HepG2 (cell line): ENCODE measurements at regions not wholly inside any gene's neighbourhood (a gene's known extent, or its start where the extent isn't known, plus 50 kb on each side); places are given as distances from the start of the nearest gene placed in this dataset.

Experiments used
- ATF1 ChIP-seq: IDR thresholded peaks from 2 replicates; pipeline ENCODE4 v1.6.1; 2016; ENCODE audit warnings: mild to moderate bottlenecking, control low read depth
- CBX5 ChIP-seq: sonication (generic); formaldehyde crosslinking; IDR thresholded peaks from 2 replicates; pipeline ENCODE4 v1.4.0; 2020; ENCODE audit warnings: missing genetic modification reagents, borderline replicate concordance
- HOMEZ ChIP-seq: IDR thresholded peaks from 2 replicates; pipeline ENCODE4 v1.6.1; 2016; ENCODE audit warnings: low read depth
- HOXA9 ChIP-seq: sonication (generic); formaldehyde crosslinking; IDR thresholded peaks from 2 replicates; pipeline ENCODE4 v1.8.1; 2022; ENCODE audit warnings: missing genetic modification reagents, mild to moderate bottlenecking, moderate library complexity, borderline replicate concordance
- ISX ChIP-seq: sonication (generic); formaldehyde crosslinking; conservative IDR thresholded peaks from 2 replicates; pipeline ENCODE4 v1.5.0; 2020; ENCODE audit warnings: missing genetic modification reagents
- KLF13 ChIP-seq: sonication (generic); formaldehyde crosslinking; IDR thresholded peaks from 2 replicates; pipeline ENCODE4 v1.4.0; 2020; ENCODE audit warnings: mild to moderate bottlenecking, missing genetic modification reagents
- MIER2 ChIP-seq: IDR thresholded peaks from 2 replicates; pipeline ENCODE4 v1.6.1; 2016; ENCODE audit warnings: missing biosample characterization, missing genetic modification reagents
- NCOA1 ChIP-seq: sonication (generic); formaldehyde crosslinking; IDR thresholded peaks from 2 replicates; pipeline ENCODE4 v1.9.0; 2021; ENCODE audit warnings: missing genetic modification reagents
- NFE2L2 ChIP-seq: fragments of 150-350 bp; IDR thresholded peaks from 2 replicates; pipeline ENCODE4 v1.6.1; 2014; ENCODE audit warnings: low read length
- PRPF4 ChIP-seq: fragments of 200-400 bp; formaldehyde crosslinking; IDR thresholded peaks from 2 replicates; pipeline ENCODE4 v1.6.1; 2016; ENCODE audit warnings: low read length, low read depth; ENCODE audit not compliant: poor library complexity, severe bottlenecking
- RFXAP ChIP-seq: sonication (generic); formaldehyde crosslinking; IDR thresholded peaks from 2 replicates; pipeline ENCODE4 v1.4.0; 2020; ENCODE audit warnings: missing genetic modification reagents, borderline replicate concordance
- SNAPC4 ChIP-seq: sonication (generic); formaldehyde crosslinking; IDR thresholded peaks from 2 replicates; pipeline ENCODE4 v1.4.0; 2020; ENCODE audit warnings: mild to moderate bottlenecking, missing genetic modification reagents
- THRA ChIP-seq: sonication (generic); formaldehyde crosslinking; IDR thresholded peaks from 2 replicates; pipeline ENCODE4 v1.4.0; 2020; ENCODE audit warnings: missing genetic modification reagents, borderline replicate concordance
- TOE1 ChIP-seq: sonication (generic); formaldehyde crosslinking; IDR thresholded peaks from 2 replicates; pipeline ENCODE4 v1.4.0; 2020; ENCODE audit warnings: mild to moderate bottlenecking, missing genetic modification reagents
- ZNF136 ChIP-seq: sonication (generic); formaldehyde crosslinking; IDR thresholded peaks from 2 replicates; pipeline ENCODE4 v1.8.1; 2022; ENCODE audit warnings: low read depth, mild to moderate bottlenecking, moderate library complexity, missing genetic modification reagents
- ZNF17 ChIP-seq: sonication (generic); formaldehyde crosslinking; IDR thresholded peaks from 2 replicates; pipeline ENCODE4 v1.5.0; 2020; ENCODE audit warnings: mild to moderate bottlenecking, missing genetic modification reagents
- ZNF33B ChIP-seq: sonication (generic); formaldehyde crosslinking; IDR thresholded peaks from 2 replicates; pipeline ENCODE4 v1.5.1; 2020; ENCODE audit warnings: mild to moderate bottlenecking, missing genetic modification reagents
- ZNF512B ChIP-seq: sonication (generic); formaldehyde crosslinking; IDR thresholded peaks from 2 replicates; pipeline ENCODE4 v1.5.1; 2020; ENCODE audit warnings: missing genetic modification reagents, mild to moderate bottlenecking, borderline replicate concordance
- ZNF674 ChIP-seq: sonication (generic); formaldehyde crosslinking; IDR thresholded peaks from 2 replicates; pipeline ENCODE4 v1.5.0; 2020; ENCODE audit warnings: low read depth, mild to moderate bottlenecking, missing genetic modification reagents
- ZNF776 ChIP-seq: sonication (generic); formaldehyde crosslinking; IDR thresholded peaks from 2 replicates; pipeline ENCODE4 v1.4.0; 2020; ENCODE audit warnings: mild to moderate bottlenecking, missing genetic modification reagents
- ZNF878 ChIP-seq: sonication (generic); formaldehyde crosslinking; IDR thresholded peaks from 2 replicates; pipeline ENCODE4 v1.8.1; 2023; ENCODE audit warnings: mild to moderate bottlenecking, missing genetic modification reagents, moderate library complexity
- ZSCAN30 ChIP-seq: sonication (generic); formaldehyde crosslinking; IDR thresholded peaks from 2 replicates; pipeline ENCODE4 v1.5.0; 2020; ENCODE audit warnings: mild to moderate bottlenecking, missing genetic modification reagents

- no peak for TF ChIP-seq ZNF512B
- no peak for TF ChIP-seq ZSCAN30
- TF ChIP-seq TOE1 (CRISPR knock-in tag), result no peak; the same call in 1 of the 2 replicates
- TF ChIP-seq ZNF674 (CRISPR knock-in tag), result no peak
- no peak for TF ChIP-seq CBX5
- TF ChIP-seq ZNF136, result no peak
- TF ChIP-seq KLF13 (CRISPR knock-in tag), result no peak
- no peak for TF ChIP-seq ZNF17 (CRISPR knock-in tag)
- TF ChIP-seq NCOA1 (CRISPR knock-in tag), result no peak
- TF ChIP-seq NFE2L2, result no peak
- TF ChIP-seq ISX (CRISPR knock-in tag), result no peak
- no peak for TF ChIP-seq ZNF878
- no peak for TF ChIP-seq SNAPC4
- TF ChIP-seq ZNF33B (CRISPR knock-in tag), result no peak
- TF ChIP-seq MIER2 (CRISPR knock-in tag), result no peak
- TF ChIP-seq ATF1 (CRISPR knock-in tag), result 0 out of 2 replicates have a peak, but pooled peaks have one; percentile 24
- TF ChIP-seq PRPF4, result no peak
- TF ChIP-seq RFXAP (CRISPR knock-in tag), result no peak
- TF ChIP-seq THRA (CRISPR knock-in tag), result no peak
- no peak for TF ChIP-seq HOXA9
- TF ChIP-seq HOMEZ (CRISPR knock-in tag), result peak; percentile 90
- TF ChIP-seq ZNF776 (CRISPR knock-in tag), result no peak
Measured at GRCh38 chr3:191727338-191727737, 266.4 kb downstream of the PYDC2 start (continued).
